Karpas-422 (cell line): ENCODE measurements at regions not wholly inside any gene's neighbourhood (a gene's known extent, or its start where the extent isn't known, plus 50 kb on each side); places are given as distances from the start of the nearest gene placed in this dataset.

ENCODE experiments used
- DNase-seq: peaks from one replicate; pipeline ENCODE4 v3.0.0-alpha.2; 2015
- H2AFZ ChIP-seq: fragments of 200-600 bp; sonication (generic); 2 replicates; pipeline ENCODE4 v1.6.1; 2014; ENCODE audit warnings: antibody characterized with exemption, low read length, mixed read lengths
- H3K27ac ChIP-seq: fragments of 200-600 bp; sonication (generic); 2 replicates; pipeline ENCODE4 v1.5.1; 2014; ENCODE audit warnings: mild to moderate bottlenecking, low read length, moderate library complexity
- H3K27me3 ChIP-seq: fragments of 200-600 bp; sonication (generic); 2 replicates; pipeline ENCODE4 v1.6.1; 2014; ENCODE audit warnings: low read length, mixed read lengths
- H3K36me3 ChIP-seq: fragments of 200-600 bp; sonication (generic); 2 replicates; pipeline ENCODE4 v1.6.1; 2014; ENCODE audit warnings: low read length, mixed read lengths; ENCODE audit not compliant: insufficient read depth
- H3K4me1 ChIP-seq: fragments of 200-600 bp; sonication (generic); 2 replicates; pipeline ENCODE4 v1.6.1; 2014; ENCODE audit warnings: mild to moderate bottlenecking, low read length, mixed read lengths
- H3K4me2 ChIP-seq: fragments of 200-600 bp; sonication (generic); 2 replicates; pipeline ENCODE4 v1.6.1; 2014; ENCODE audit warnings: low read length, low read depth, mild to moderate bottlenecking; ENCODE audit not compliant: poor library complexity, severe bottlenecking
- H3K4me3 ChIP-seq: fragments of 200-600 bp; sonication (generic); 2 replicates; pipeline ENCODE4 v1.5.1; 2014; ENCODE audit warnings: mild to moderate bottlenecking, antibody characterized with exemption, low read length, mixed read lengths
- H3K79me2 ChIP-seq: fragments of 200-600 bp; sonication (generic); 2 replicates; pipeline ENCODE4 v1.6.1; 2014; ENCODE audit warnings: mild to moderate bottlenecking, low read length, mixed read lengths
- H3K9ac ChIP-seq: fragments of 200-600 bp; sonication (generic); 2 replicates; pipeline ENCODE4 v1.6.0; 2014; ENCODE audit warnings: low read length
- H3K9me2 ChIP-seq: fragments of 200-600 bp; sonication (generic), shearing (Covaris generic); replicated peaks from 2 replicates; pipeline ENCODE4 v1.6.0; 2014; ENCODE audit warnings: mild to moderate bottlenecking, low read length, moderate library complexity; ENCODE audit not compliant: insufficient read depth
- H3K9me3 ChIP-seq: fragments of 300-700, 200-600 bp; sonication (generic); 2 replicates; pipeline ENCODE4 v1.6.1; 2014; ENCODE audit warnings: low read length, mixed read lengths
- H4K20me1 ChIP-seq: fragments of 200-600 bp; sonication (generic); 2 replicates; pipeline ENCODE4 v1.6.1; 2014; ENCODE audit warnings: mild to moderate bottlenecking, antibody characterized with exemption, low read length, low read depth; ENCODE audit not compliant: insufficient read depth

DNA sequence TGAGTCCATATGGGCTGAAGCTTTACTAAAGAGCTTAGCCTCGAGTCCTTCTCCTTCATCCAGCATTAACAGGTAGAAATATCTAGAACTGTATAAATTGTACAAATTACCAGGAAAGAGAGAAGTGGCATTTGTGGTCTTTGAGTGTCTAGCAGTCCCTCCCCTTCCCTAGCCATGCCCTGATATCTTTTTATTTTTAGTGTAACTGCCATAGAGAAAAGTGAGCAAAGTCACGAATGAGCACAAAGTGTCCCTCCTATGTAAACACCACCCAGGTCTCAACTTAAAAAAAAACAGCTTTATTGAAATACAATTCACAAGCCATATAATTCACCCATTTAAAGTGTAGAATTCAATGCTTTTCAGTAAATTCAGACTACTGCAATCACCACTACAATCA lies 339.0 kb upstream of the ZMIZ1 start:
- H3K4me1 ChIP-seq: no peaks in the 10 kb centered on the region
- H3K4me3 ChIP-seq: no peak overlapping the region
- H3K79me2 ChIP-seq: no peaks in the 10 kb centered on the region
- H3K9me2 ChIP-seq: no peaks in the 10 kb centered on the region
- H3K9me3 ChIP-seq: no peaks in the 10 kb centered on the region
- H3K27ac ChIP-seq: no peak overlapping the region
- no peaks in the 10 kb centered on the region for H4K20me1 ChIP-seq
- H3K36me3 ChIP-seq: no peaks in the 10 kb centered on the region
- H3K9ac ChIP-seq: no peak overlapping the region
- H3K27me3 ChIP-seq: no peaks in the 10 kb centered on the region
- DNase-seq: no peak
- no peak overlapping the region for H3K4me2 ChIP-seq
- no peak overlapping the region for H2AFZ ChIP-seq

DNA sequence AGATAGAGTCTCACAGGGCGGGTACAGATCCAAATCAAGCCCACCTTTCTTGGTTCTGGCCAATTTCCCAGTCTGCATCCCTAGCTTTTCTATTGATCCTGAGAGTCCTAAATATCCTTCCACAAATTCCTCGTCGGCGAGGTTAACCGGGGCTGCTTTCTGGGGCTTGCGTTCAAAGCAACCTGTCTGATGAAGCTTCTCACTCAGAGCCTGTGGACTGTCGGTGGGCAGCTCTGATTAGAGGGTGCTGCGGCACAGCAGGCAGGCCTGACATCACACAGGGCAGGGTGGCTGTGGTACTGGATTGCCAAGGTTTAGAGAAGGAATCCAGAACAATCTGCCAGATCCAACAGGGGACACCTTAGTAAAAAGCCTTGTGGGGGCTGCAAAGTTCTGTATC lies 338.0 kb upstream of the ZMIZ1 start:
- H3K4me1 ChIP-seq: peaks cover 1% of the 10 kb centered on the region; the same call in 1 of the 2 replicates
- no peak overlapping the region for H3K4me3 ChIP-seq
- H3K27ac ChIP-seq: no peak overlapping the region
- H3K9ac ChIP-seq: no peak overlapping the region
- H3K36me3 ChIP-seq: no peaks in the 10 kb centered on the region
- H3K9me3 ChIP-seq: no peaks in the 10 kb centered on the region
- DNase-seq: no peak
- no peaks in the 10 kb centered on the region for H4K20me1 ChIP-seq
- no peaks in the 10 kb centered on the region for H3K9me2 ChIP-seq
- no peaks in the 10 kb centered on the region for H3K27me3 ChIP-seq
- H3K79me2 ChIP-seq: no peaks in the 10 kb centered on the region
- H3K4me2 ChIP-seq: no peak overlapping the region
- no peak overlapping the region for H2AFZ ChIP-seq

DNA sequence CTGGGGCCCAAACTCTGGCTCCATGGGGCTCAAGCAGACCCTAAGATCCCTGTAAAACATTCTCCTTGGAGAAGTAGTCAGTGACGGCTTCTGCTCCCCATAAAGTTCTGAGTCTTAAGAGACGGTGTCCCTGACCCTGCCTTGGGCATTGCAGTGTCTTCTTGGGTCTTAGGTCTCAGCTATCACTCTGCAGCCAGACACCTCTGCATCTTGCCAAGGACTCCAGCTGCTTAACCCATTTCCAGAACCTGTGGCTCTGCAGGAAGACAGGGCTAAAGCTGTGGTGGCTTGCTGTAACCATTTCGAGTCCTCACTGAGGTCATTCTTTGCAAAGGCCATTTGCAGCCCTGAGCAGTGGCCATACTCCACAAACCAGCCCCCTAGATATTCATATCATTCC lies 337.1 kb upstream of the ZMIZ1 start:
- no peaks in the 10 kb centered on the region for H3K9me2 ChIP-seq
- H3K27ac ChIP-seq: no peak overlapping the region
- no peak overlapping the region for H3K4me3 ChIP-seq
- no peak overlapping the region for H2AFZ ChIP-seq
- no peaks in the 10 kb centered on the region for H3K27me3 ChIP-seq
- H3K79me2 ChIP-seq: no peaks in the 10 kb centered on the region
- H3K4me2 ChIP-seq: no peak overlapping the region
- no peaks in the 10 kb centered on the region for H3K9me3 ChIP-seq
- no peak overlapping the region for H3K9ac ChIP-seq
- H3K4me1 ChIP-seq: peaks cover 6% of the 10 kb centered on the region; the same call in 1 of the 2 replicates
- H4K20me1 ChIP-seq: no peaks in the 10 kb centered on the region
- no peak for DNase-seq
- no peaks in the 10 kb centered on the region for H3K36me3 ChIP-seq

DNA sequence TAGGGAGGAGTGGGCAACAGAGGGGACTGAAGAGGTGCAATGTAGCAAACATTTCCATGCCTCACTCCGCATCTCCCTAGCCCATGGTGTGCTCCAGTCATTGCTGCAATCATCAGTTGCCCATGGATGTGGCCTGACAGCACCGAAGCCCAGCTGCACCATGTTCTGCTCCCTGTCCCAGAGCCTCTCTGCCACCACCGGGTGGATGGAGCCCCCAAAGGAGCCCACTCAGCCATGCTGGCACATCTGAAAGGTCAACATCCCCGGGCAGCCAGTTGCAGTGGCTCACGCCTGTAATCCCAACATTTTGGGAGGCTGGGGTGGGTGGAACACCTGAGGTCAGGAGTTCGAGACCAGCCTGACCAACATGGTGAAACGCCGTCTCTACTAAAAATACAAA lies 336.4 kb upstream of the ZMIZ1 start:
- no peak overlapping the region for H3K4me3 ChIP-seq
- no peak overlapping the region for H3K4me2 ChIP-seq
- H3K36me3 ChIP-seq: no peaks in the 10 kb centered on the region
- H3K79me2 ChIP-seq: no peaks in the 10 kb centered on the region
- no peaks in the 10 kb centered on the region for H3K9me3 ChIP-seq
- H4K20me1 ChIP-seq: no peaks in the 10 kb centered on the region
- no peak for DNase-seq
- no peaks in the 10 kb centered on the region for H3K9me2 ChIP-seq
- no peak overlapping the region for H3K9ac ChIP-seq
- peaks cover 6% of the 10 kb centered on the region; the same call in 1 of the 2 replicates for H3K4me1 ChIP-seq
- H2AFZ ChIP-seq: no peak overlapping the region
- no peak overlapping the region for H3K27ac ChIP-seq
- H3K27me3 ChIP-seq: no peaks in the 10 kb centered on the region

DNA sequence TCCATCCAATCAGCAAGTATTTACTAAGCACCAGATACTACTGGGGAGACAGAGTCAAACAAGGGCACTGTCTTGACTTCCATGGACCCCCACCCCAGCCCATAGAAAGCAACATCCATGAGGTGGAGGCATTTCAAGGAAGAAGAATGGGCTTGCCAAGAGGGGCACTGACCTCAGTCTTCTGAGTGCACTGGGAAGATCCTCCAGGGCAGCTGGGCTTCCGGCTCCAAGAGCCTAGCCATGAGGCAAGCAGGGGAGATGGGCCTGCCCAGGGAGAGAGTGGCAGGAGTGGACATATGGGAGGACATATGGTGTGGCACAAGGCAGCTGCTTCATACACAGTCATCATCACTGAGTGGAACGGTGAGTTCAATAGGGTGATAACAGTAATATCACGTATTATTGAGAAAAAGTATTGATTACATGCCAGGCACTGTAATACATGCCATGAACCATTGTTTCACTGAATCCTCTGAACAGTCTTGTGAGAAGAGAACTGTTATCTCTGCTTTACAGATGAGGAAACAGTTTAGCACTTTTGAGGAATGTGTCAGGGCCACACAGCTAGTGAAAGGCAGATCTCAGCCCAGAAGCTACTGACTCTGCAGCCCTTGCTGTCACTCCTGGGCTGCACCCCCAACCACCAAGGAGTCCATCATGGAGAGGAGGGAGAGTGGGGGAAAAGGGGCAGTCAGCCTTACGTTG lies 331.7 kb upstream of the ZMIZ1 start:
- DNase-seq: no peak
- no peak overlapping the region for H2AFZ ChIP-seq
- H3K36me3 ChIP-seq: no peaks in the 10 kb centered on the region
- H3K27me3 ChIP-seq: no peaks in the 10 kb centered on the region
- no peak overlapping the region for H3K4me3 ChIP-seq
- H3K4me2 ChIP-seq: no peak overlapping the region
- H3K4me1 ChIP-seq: peaks cover 6% of the 10 kb centered on the region; the same call in 1 of the 2 replicates
- no peaks in the 10 kb centered on the region for H3K9me3 ChIP-seq
- no peaks in the 10 kb centered on the region for H3K9me2 ChIP-seq
- no peaks in the 10 kb centered on the region for H3K79me2 ChIP-seq
- H4K20me1 ChIP-seq: no peaks in the 10 kb centered on the region
- H3K27ac ChIP-seq: no peak overlapping the region
- no peak overlapping the region for H3K9ac ChIP-seq

DNA sequence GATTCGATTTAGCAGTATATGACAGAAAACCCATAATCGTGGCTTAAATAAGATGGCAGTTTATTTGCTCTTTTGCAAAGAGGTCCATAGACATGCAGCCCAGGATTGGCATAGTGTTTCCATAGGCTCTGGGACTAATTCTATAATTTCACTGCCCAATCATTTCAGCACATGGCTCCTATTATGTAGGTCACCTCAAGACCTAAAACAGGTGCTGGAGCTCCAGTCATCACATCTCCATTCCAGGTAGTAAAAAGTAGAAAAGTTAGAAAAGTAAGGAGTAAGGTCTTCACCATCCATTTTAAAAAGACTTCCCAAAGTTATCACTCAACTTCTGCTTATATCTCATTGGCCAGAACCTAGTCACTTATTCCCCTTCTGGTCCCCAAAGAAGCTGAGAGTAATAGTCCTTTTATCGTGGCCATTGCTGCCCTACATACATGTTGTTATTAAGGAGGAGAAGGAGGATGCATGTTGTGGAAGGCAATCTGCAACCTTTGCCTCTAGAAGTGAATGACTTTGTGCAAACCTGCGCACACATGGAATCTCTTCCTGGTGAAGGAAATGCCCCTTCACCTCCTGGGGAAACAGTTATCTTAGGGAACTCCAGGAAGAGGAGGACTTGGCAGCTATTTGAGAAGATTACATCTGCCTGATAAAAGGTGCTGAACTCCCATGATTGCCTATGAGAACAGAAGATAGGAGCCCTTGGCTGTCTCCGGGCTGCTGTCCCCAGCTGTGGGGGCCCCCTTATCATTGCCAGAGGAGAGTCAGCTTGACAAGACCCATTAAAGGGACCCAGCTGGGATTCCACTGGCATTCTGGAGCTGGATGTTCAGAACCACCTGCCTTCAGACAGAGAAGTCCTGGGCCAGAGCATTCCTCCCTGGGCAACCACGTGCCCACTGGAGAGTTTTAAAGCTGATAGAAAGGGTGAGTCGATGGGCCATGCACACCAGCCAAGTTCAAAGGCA lies 330.6 kb upstream of the ZMIZ1 start:
- H3K9me3 ChIP-seq: no peaks in the 10 kb centered on the region
- no peaks in the 10 kb centered on the region for H4K20me1 ChIP-seq
- no peak overlapping the region for H2AFZ ChIP-seq
- no peaks in the 10 kb centered on the region for H3K79me2 ChIP-seq
- no peak overlapping the region for H3K4me3 ChIP-seq
- no peak for DNase-seq
- H3K36me3 ChIP-seq: no peaks in the 10 kb centered on the region
- H3K9ac ChIP-seq: no peak overlapping the region
- H3K27me3 ChIP-seq: no peaks in the 10 kb centered on the region
- no peak overlapping the region for H3K4me2 ChIP-seq
- H3K9me2 ChIP-seq: no peaks in the 10 kb centered on the region
- H3K4me1 ChIP-seq: peaks cover 6% of the 10 kb centered on the region; the same call in 1 of the 2 replicates
- no peak overlapping the region for H3K27ac ChIP-seq

DNA sequence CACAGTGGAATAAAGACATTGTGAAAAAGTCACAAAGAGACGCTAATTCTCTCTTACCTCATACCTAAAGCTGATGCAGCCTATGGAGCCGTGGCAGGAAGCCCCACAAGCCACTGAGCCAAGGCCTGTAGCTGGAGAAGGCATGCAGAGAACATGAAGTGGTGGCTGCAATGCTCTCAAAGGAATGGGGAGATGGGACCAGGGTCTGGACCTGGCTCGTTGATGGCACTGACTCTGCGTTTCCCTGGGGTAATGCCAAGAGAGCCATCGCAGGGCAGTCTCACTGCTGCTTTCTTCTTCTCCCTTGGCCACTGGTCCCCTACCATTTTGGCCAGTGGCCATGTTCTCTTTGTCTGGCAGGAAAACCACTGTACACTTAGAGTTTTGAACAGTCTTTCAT lies 329.9 kb upstream of the ZMIZ1 start:
- no peak overlapping the region for H2AFZ ChIP-seq
- no peaks in the 10 kb centered on the region for H3K36me3 ChIP-seq
- no peaks in the 10 kb centered on the region for H3K9me2 ChIP-seq
- no peaks in the 10 kb centered on the region for H4K20me1 ChIP-seq
- DNase-seq: no peak
- no peak overlapping the region for H3K27ac ChIP-seq
- peaks cover 6% of the 10 kb centered on the region; the same call in 1 of the 2 replicates for H3K4me1 ChIP-seq
- H3K4me3 ChIP-seq: no peak overlapping the region
- no peaks in the 10 kb centered on the region for H3K9me3 ChIP-seq
- no peaks in the 10 kb centered on the region for H3K79me2 ChIP-seq
- no peaks in the 10 kb centered on the region for H3K27me3 ChIP-seq
- no peak overlapping the region for H3K4me2 ChIP-seq
- H3K9ac ChIP-seq: no peak overlapping the region

DNA sequence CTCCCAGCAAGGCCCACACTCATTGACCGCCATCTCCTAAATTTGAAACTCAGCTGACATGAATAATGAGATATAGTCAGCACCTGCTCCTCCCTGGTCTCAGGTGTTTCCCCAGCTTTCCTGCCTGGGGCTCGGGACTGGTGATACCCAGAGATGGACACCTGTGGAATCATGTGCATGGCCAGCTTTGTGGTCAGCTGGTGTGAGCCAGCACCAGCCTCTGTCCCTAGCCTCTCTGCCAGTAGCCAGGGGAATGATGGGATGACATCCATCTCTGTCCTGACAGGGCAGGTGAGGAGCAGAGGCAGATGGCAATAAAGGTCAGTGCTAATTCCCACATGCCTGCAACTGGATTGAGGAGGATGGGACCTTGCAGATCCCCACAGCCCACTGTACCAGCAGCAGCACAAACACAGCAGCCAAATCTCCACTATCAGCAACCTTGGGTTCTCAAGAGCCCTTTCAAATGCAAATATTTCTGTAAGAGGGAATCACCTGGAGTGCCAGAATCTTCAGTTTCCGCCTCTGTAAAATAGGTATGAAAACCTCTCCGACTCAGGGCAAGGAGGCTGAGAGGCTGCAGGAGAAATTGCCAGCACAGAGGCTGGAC lies 329.2 kb upstream of the ZMIZ1 start:
- no peak overlapping the region for H3K9ac ChIP-seq
- H4K20me1 ChIP-seq: no peaks in the 10 kb centered on the region
- no peak for DNase-seq
- no peaks in the 10 kb centered on the region for H3K9me3 ChIP-seq
- H3K27ac ChIP-seq: no peak overlapping the region
- H3K9me2 ChIP-seq: no peaks in the 10 kb centered on the region
- H3K4me3 ChIP-seq: no peak overlapping the region
- no peak overlapping the region for H3K4me2 ChIP-seq
- no peaks in the 10 kb centered on the region for H3K27me3 ChIP-seq
- no peak overlapping the region for H2AFZ ChIP-seq
- no peaks in the 10 kb centered on the region for H3K36me3 ChIP-seq
- H3K4me1 ChIP-seq: peaks cover 6% of the 10 kb centered on the region; the same call in 1 of the 2 replicates
- H3K79me2 ChIP-seq: no peaks in the 10 kb centered on the region
